HEK293T (cell line): ENCODE measurements at regions not wholly inside any gene's neighbourhood (a gene's known extent, or its start where the extent isn't known, plus 50 kb on each side); places are given as distances from the start of the nearest gene placed in this dataset.

Experiments
- CTCF ChIA-PET: fragments of 350-600 bp; formaldehyde crosslinking; extraction: SDS; loops from one replicate; lab custom pipeline; 2021; ENCODE audit warnings: antibody characterized with exemption, inconsistent platforms; lab: Yijun Ruan, JAX
- POLR2A ChIA-PET: fragments of 350-600 bp; formaldehyde crosslinking; extraction: SDS; loops from one replicate; lab custom pipeline; 2020; ENCODE audit warnings: antibody characterized with exemption, inconsistent platforms; lab: Yijun Ruan, JAX
- DNase-seq: peaks from one replicate; pipeline ENCODE4 v3.0.0; 2012; ENCODE audit warnings: mixed read lengths; ENCODE audit errors: extremely low spot score
- ARNT ChIP-seq: fragments of 450-650 bp; IDR thresholded peaks from 2 replicates; pipeline ENCODE4 v1.6.1; 2017; ENCODE audit warnings: mild to moderate bottlenecking
- BHLHE40 ChIP-seq: fragments of 450-650 bp; IDR thresholded peaks from 2 replicates; pipeline ENCODE4 v1.6.1; 2016; ENCODE audit warnings: mild to moderate bottlenecking, moderate library complexity, borderline replicate concordance
- CTBP1 ChIP-seq: fragments of 450-650 bp; IDR thresholded peaks from 2 replicates; pipeline ENCODE4 v1.6.1; 2016; ENCODE audit warnings: borderline replicate concordance
- ELF4 ChIP-seq: fragments of 450-650 bp; IDR thresholded peaks from 2 replicates; pipeline ENCODE4 v1.6.1; 2017; ENCODE audit warnings: antibody characterized with exemption
- FOXA1 ChIP-seq: fragments of 450-650 bp; IDR thresholded peaks from 2 replicates; pipeline ENCODE4 v1.6.1; 2016; ENCODE audit warnings: mild to moderate bottlenecking
- FOXK2 ChIP-seq: fragments of 450-650 bp; IDR thresholded peaks from 2 replicates; pipeline ENCODE4 v1.6.1; 2016; ENCODE audit warnings: mild to moderate bottlenecking
- FOXM1 ChIP-seq: fragments of 450-650 bp; IDR thresholded peaks from 2 replicates; pipeline ENCODE4 v1.6.1; 2017; ENCODE audit warnings: mild to moderate bottlenecking, borderline replicate concordance
- HDGF ChIP-seq: fragments of 450-650 bp; IDR thresholded peaks from 2 replicates; pipeline ENCODE4 v1.6.1; 2017; ENCODE audit warnings: antibody characterized with exemption, borderline replicate concordance
- L3MBTL2 ChIP-seq: fragments of 450-650 bp; conservative IDR thresholded peaks from 2 replicates; pipeline ENCODE4 v1.6.1; 2016; ENCODE audit warnings: mild to moderate bottlenecking
- LEF1 ChIP-seq: fragments of 450-650 bp; IDR thresholded peaks from 2 replicates; pipeline ENCODE4 v1.6.1; 2017; ENCODE audit warnings: mild to moderate bottlenecking, borderline replicate concordance
- NFRKB ChIP-seq: fragments of 450-650 bp; IDR thresholded peaks from 2 replicates; pipeline ENCODE4 v1.6.1; 2016; ENCODE audit warnings: mild to moderate bottlenecking, moderate library complexity
- SP1 ChIP-seq: fragments of 450-650 bp; IDR thresholded peaks from 2 replicates; pipeline ENCODE4 v1.6.1; 2017
- SUZ12 ChIP-seq: fragments of 450-650 bp; IDR thresholded peaks from 2 replicates; pipeline ENCODE4 v1.6.1; 2016; ENCODE audit warnings: mild to moderate bottlenecking
- TARDBP ChIP-seq: fragments of 450-650 bp; IDR thresholded peaks from 2 replicates; pipeline ENCODE4 v1.6.1; 2016
- ZNF384 ChIP-seq: fragments of 450-650 bp; IDR thresholded peaks from 2 replicates; pipeline ENCODE4 v1.6.1; 2016
- TF ChIP-seq, protein P1 (sequence below): fragments of 450-650 bp; IDR thresholded peaks from 2 replicates; pipeline ENCODE4 v1.6.1; 2016

DNA sequence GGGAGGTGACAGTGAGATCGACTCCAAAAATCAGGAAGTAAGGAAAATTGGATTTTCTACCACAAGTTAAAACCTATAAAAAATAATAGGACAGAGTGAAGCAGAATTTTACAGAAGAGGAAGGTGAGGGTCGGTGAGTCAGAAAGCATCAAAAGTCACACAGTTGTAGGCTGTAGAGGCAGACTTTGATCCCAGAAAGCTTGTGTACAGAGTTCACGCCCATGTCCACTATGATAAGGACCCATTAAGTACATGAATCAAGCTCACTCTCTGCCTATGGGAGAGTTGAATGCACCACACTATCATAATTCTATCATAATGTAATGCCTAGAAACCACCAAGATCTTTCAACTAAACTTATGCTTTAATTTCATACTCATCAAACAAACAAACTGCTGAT, 291.2 kb downstream of the PRELID2 start:
- TF ChIP-seq ARNT (no peak), ELF4 (no peak), L3MBTL2 (no peak), BHLHE40 (no peak), SUZ12 (no peak), SP1 (no peak), FOXM1 (no peak), CTBP1 (no peak), FOXK2 (no peak), NFRKB (no peak), HDGF (no peak), TARDBP (no peak), ZNF384 (no peak)
- TF ChIP-seq, protein P1, sequence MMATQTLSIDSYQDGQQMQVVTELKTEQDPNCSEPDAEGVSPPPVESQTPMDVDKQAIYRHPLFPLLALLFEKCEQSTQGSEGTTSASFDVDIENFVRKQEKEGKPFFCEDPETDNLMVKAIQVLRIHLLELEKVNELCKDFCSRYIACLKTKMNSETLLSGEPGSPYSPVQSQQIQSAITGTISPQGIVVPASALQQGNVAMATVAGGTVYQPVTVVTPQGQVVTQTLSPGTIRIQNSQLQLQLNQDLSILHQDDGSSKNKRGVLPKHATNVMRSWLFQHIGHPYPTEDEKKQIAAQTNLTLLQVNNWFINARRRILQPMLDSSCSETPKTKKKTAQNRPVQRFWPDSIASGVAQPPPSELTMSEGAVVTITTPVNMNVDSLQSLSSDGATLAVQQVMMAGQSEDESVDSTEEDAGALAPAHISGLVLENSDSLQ: no peak
- POLR2A ChIA-PET: no interaction called here
- DNase-seq: no peak
- CTCF ChIA-PET: no interaction called here

DNA sequence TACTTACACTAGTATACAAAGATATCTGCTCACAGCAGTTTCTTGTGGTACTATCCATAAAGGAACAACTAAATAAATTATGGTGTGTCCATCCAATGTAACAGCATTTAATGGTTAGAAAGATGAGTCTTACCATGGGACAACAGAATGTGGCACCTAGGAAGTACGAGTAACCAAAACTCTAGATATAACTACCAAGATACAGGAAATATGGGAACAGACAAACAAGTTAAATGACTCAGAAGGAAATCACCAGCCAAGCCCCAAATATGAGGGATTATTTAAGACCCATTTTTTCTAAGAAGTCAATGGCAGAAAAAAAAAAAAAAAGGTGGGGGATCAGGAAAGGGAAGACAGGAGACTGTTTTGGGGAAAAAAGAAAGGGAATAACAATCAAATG, 294.8 kb downstream of the PRELID2 start:
- no peak for DNase-seq
- TF ChIP-seq HDGF (no peak), FOXK2 (no peak), ARNT (no peak), ELF4 (no peak), LEF1 (no peak), SP1 (no peak), NFRKB (no peak), FOXM1 (no peak), ZNF384 (no peak), FOXA1 (no peak), L3MBTL2 (no peak), BHLHE40 (no peak), TARDBP (no peak)
- TF ChIP-seq, protein P1: no peak
- ChIA-PET POLR2A (no interaction called here), CTCF (no interaction called here)

DNA sequence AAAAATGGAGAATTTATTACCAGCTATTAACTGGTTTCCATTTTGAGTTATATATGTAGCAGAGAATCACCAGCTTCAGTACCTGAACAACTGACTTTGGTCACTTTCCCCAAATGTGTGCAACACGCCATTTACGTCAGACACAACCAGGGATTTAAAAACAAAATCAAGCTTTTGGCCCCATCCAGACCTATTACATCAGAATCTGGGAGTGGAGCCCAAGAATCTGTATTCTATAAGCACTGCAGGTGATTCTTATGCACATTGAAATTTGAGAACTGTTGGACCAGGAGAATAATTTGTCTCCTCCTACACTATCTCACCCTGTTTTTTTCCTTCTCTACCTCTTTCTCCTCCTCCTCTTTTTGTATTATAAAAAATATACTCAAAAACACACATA, 295.9 kb downstream of the PRELID2 start:
- ChIA-PET CTCF (no interaction called here), POLR2A (no interaction called here)
- TF ChIP-seq, protein P1: no peak
- no peak for TF ChIP-seq SUZ12
- no peak for TF ChIP-seq SP1
- no peak for TF ChIP-seq ARNT
- no peak for TF ChIP-seq LEF1
- no peak for TF ChIP-seq CTBP1
- TF ChIP-seq FOXK2: no peak
- no peak for TF ChIP-seq FOXA1
- TF ChIP-seq TARDBP: no peak
- DNase-seq: no peak

DNA sequence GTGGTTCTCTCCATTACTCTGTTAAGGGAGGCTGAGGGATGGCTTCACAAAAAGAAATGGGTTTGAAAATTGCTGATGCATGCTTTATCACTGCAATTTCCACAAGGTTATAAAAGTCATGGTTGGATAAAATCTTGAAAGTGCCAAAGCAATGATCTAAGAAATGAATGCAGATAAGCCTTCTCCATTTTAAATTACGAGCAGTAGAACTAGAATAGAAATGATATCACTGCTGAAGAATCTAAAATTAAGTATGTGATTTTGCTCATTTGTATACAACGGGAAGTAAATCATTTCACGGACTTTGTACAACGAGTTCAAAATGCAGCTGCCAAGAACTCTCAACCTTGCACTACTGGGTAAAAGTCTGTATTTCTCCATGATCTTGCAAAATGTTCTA, 299.0 kb downstream of the PRELID2 start:
- DNase-seq: no peak
- CTCF ChIA-PET: no interaction called here
- POLR2A ChIA-PET: no interaction called here
- TF ChIP-seq SP1: no peak
- TF ChIP-seq, protein P1: no peak
- TF ChIP-seq ARNT: no peak
- no peak for TF ChIP-seq TARDBP

DNA sequence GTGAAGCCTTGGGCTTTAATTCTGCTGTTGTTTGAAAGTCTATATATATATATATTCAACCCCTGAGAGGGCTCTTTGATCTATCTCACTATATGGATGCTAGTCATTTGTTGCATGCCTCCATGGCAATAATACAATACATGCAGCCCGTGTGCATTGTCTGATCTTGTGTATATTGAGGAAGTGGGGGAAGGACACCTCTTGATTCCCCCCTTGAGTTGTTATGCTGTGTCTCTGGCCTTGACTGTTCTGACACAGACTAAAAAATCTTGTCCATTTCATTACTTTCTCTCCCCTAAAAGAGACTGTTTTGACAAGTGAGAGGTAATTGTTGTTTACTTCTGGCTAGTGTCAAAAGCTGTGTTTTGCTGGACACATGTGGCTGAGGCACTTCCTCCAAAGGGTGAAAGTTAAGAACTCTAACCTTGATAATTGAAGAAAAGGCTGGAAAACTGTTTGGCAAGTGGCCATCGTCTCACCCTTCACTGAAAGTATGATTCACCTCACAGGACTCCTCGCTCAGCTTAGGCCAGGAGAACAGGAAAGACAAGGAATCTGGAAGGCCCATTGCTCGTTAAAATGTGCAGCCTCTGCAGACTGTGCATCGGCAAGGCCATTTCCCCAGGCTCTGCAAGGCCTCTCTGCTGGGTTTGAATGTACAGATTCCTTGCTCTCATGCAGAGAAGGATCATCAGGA, 304.0 kb downstream of the PRELID2 start:
- no peak for TF ChIP-seq FOXK2
- TF ChIP-seq, protein P1: no peak
- no peak for TF ChIP-seq ARNT
- no peak for TF ChIP-seq HDGF
- no peak for TF ChIP-seq ELF4
- TF ChIP-seq CTBP1: no peak
- TF ChIP-seq FOXM1: no peak
- no peak for TF ChIP-seq BHLHE40
- TF ChIP-seq ZNF384: no peak
- no peak for TF ChIP-seq SP1
- no peak for TF ChIP-seq TARDBP
- TF ChIP-seq L3MBTL2: no peak
- no peak for TF ChIP-seq SUZ12
- no peak for TF ChIP-seq FOXA1
- no peak for TF ChIP-seq NFRKB
- TF ChIP-seq LEF1: no peak
- POLR2A ChIA-PET: no interaction called here
- no peak for DNase-seq
- CTCF ChIA-PET: interaction anchor here (0.6 kb wide), 2 partner anchors 34 to 189 kb away, joined by 3 to 4 read pairs; no protein-coding TSS in a partner anchor
